ENCODE measurements at regions not wholly inside any gene's neighbourhood (a gene's known extent, or its start where the extent isn't known, plus 50 kb on each side); places are given as distances from the start of the nearest gene placed in this dataset.

DNA sequence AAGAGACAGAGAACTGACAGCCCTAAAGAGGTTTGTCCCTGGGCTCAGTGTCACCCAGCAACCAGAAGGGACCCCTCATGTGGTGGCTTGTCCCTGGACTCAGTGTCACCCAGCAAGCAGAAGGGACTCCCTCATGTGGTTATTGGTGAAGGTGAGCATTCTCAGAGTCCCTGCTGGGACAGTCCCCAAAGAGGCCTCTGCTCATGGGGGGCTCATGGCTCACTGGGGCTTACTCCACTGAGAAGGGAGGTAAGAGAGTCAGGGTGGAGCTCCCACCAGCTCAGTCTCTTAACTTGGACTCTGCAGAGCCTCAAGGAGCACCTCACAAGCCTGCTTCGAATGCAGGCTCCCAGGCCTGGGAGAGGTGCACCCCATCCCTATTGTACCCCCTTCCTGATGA is 145.2 kb upstream of the COPS8 start:
- no peaks in the 10 kb centered on the region for H3K36me3 Mint-ChIP-seq
- H3K27me3 Mint-ChIP-seq: peaks cover 2% of the 10 kb centered on the region
- H3K27ac Mint-ChIP-seq: no peak overlapping the region
- H3K4me1 Mint-ChIP-seq (ENCODE audit: low read depth): peaks cover 6% of the 10 kb centered on the region
- DNase-seq: no peak
- no peak overlapping the region for H3K4me3 Mint-ChIP-seq
- POLR2A ChIA-PET: no interaction called here
- CTCF ChIA-PET: no interaction called here
- H3K9me3 Mint-ChIP-seq: no peaks in the 10 kb centered on the region
- intact Hi-C loops (cut with micrococcal nuclease): no loop called here

- Mint-ChIP-seq H3K4me3 (no peak overlapping the region), H3K27ac (no peak overlapping the region)
- POLR2A ChIA-PET: no interaction called here
Measured at GRCh38 chr2:236940916-236941520, 144.7 kb upstream of the COPS8 start.

DNA sequence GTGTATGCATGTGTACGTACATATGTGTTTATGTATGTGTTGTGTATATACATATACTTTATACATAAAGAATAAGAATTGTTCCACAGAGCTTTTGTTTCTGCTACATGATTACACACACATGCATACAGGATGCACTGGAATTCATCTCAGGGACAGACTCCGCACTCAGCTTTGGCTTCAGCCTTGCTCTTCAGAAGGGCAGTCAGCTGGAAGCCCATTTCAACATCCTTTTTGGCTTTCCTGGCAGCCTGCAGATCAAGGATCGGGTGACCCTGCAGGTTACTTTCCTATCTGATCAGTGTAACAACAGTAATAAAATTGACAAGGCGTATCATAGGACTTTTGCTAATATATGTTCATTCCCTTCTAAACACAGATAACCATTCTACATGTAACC is 144.1 kb upstream of the COPS8 start:
- ChIA-PET CTCF (no interaction called here), POLR2A (no interaction called here)
- intact Hi-C loops (cut with micrococcal nuclease): no loop called here
- H3K9me3 Mint-ChIP-seq: no peaks in the 10 kb centered on the region
- H3K27ac Mint-ChIP-seq: no peak overlapping the region
- H3K36me3 Mint-ChIP-seq: no peaks in the 10 kb centered on the region
- peaks cover 2% of the 10 kb centered on the region for H3K27me3 Mint-ChIP-seq
- DNase-seq: no peak
- H3K4me1 Mint-ChIP-seq (ENCODE audit: low read depth): peaks cover 6% of the 10 kb centered on the region
- no peak overlapping the region for H3K4me3 Mint-ChIP-seq

More at GRCh38 chr2:236940916-236941520, 144.7 kb upstream of the COPS8 start:
- Mint-ChIP-seq H3K27me3 (peaks cover 2% of the 10 kb centered on the region), H3K36me3 (no peaks in the 10 kb centered on the region), H3K4me1 (ENCODE audit: low read depth) (peaks cover 6% of the 10 kb centered on the region), H3K9me3 (no peaks in the 10 kb centered on the region)
- intact Hi-C loops (cut with micrococcal nuclease): no loop called here
- CTCF ChIA-PET: no interaction called here
- no peak for DNase-seq

DNA sequence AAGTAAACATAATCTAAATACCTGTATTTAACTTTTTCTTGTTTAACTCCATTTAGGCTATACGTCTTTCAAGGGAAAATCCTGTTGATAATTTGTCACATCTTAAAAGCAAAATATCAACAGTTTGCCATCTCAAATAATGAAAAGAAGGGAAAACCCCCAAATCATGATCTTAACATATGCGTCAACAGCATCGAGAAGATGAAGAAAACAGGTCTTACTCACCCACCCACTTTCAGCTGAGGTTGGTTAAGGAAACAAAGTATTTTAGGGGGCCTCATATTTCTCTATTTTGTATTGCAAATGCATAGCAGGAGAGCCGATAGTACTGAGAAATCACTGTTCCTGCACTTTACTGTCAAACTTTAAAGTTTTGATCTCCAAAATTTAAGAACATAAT is 143.1 kb upstream of the COPS8 start:
- CTCF ChIA-PET: no interaction called here
- Mint-ChIP-seq H3K27me3 (peaks cover 2% of the 10 kb centered on the region), H3K4me3 (no peak overlapping the region), H3K4me1 (ENCODE audit: low read depth) (peaks cover 6% of the 10 kb centered on the region), H3K27ac (no peak overlapping the region), H3K36me3 (no peaks in the 10 kb centered on the region), H3K9me3 (no peaks in the 10 kb centered on the region)
- intact Hi-C loops (cut with micrococcal nuclease): loop anchor here (1.0 kb wide), 1 partner anchor 14 kb away; no protein-coding TSS in a partner anchor
- DNase-seq: no peak
- POLR2A ChIA-PET: interaction anchor here (1.0 kb wide), 1 partner anchor 14 kb away, joined by 4 read pairs; no protein-coding TSS in a partner anchor

- CTCF ChIA-PET: no interaction called here
- Mint-ChIP-seq H3K27me3 (peaks cover 2% of the 10 kb centered on the region), H3K4me3 (no peak overlapping the region), H3K9me3 (no peaks in the 10 kb centered on the region), H3K36me3 (no peaks in the 10 kb centered on the region), H3K4me1 (ENCODE audit: low read depth) (peaks cover 6% of the 10 kb centered on the region), H3K27ac (no peak overlapping the region)
- POLR2A ChIA-PET: interaction anchor here (1.0 kb wide), 1 partner anchor 13 kb away, joined by 4 read pairs; no protein-coding TSS in a partner anchor
- DNase-seq: no peak
- intact Hi-C loops (cut with micrococcal nuclease): no loop called here
Measured at GRCh38 chr2:236943068-236943467, 142.6 kb upstream of the COPS8 start.

GRCh38 chr2:236943841-236944513 is 141.7 kb upstream of the COPS8 start:
- DNase-seq: no peak
- ChIA-PET POLR2A (no interaction called here), CTCF (no interaction called here)
- H3K27me3 Mint-ChIP-seq: peaks cover 2% of the 10 kb centered on the region
- H3K4me1 Mint-ChIP-seq (ENCODE audit: low read depth): peaks cover 6% of the 10 kb centered on the region
- H3K27ac Mint-ChIP-seq: no peak overlapping the region
- no peak overlapping the region for H3K4me3 Mint-ChIP-seq
- intact Hi-C loops (cut with micrococcal nuclease): no loop called here
- no peaks in the 10 kb centered on the region for H3K9me3 Mint-ChIP-seq
- H3K36me3 Mint-ChIP-seq: no peaks in the 10 kb centered on the region

GRCh38 chr2:236944561-236944960 is 141.1 kb upstream of the COPS8 start:
- ChIA-PET POLR2A (no interaction called here), CTCF (no interaction called here)
- H3K4me1 Mint-ChIP-seq (ENCODE audit: low read depth): peaks cover 6% of the 10 kb centered on the region
- H3K4me3 Mint-ChIP-seq: no peak overlapping the region
- H3K36me3 Mint-ChIP-seq: no peaks in the 10 kb centered on the region
- intact Hi-C loops (cut with micrococcal nuclease): no loop called here
- no peak for DNase-seq
- no peak overlapping the region for H3K27ac Mint-ChIP-seq
- no peaks in the 10 kb centered on the region for H3K9me3 Mint-ChIP-seq
- H3K27me3 Mint-ChIP-seq: peaks cover 2% of the 10 kb centered on the region

GRCh38 chr2:236945431-236946016 is 140.2 kb upstream of the COPS8 start:
- CTCF ChIA-PET: no interaction called here
- no peak for DNase-seq
- peaks cover 2% of the 10 kb centered on the region for H3K27me3 Mint-ChIP-seq
- H3K4me1 Mint-ChIP-seq (ENCODE audit: low read depth): peaks cover 6% of the 10 kb centered on the region
- POLR2A ChIA-PET: no interaction called here
- H3K4me3 Mint-ChIP-seq: no peak overlapping the region
- no peak overlapping the region for H3K27ac Mint-ChIP-seq
- no peaks in the 10 kb centered on the region for H3K9me3 Mint-ChIP-seq
- intact Hi-C loops (cut with micrococcal nuclease): no loop called here
- H3K36me3 Mint-ChIP-seq: no peaks in the 10 kb centered on the region

DNA sequence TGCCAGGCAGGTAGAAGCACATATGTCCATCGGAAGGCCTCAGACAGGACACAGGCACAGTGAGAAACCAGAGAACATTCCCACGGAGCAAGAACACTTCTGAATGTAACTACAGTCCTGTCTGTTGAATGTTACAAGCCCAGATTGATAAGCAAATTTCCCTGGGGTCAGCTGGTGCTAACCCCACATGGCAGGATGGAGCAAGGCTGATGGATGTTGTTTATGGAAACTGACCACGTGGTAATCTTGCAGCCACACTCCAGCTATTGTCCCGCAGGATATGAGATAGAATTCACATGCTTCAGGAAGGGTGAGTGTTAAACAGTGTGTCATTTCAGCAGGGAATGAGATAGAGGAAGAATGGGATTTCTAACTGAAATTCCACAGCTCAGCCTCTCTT is 138.8 kb upstream of the COPS8 start:
- H3K27me3 Mint-ChIP-seq: no peaks in the 10 kb centered on the region
- intact Hi-C loops (cut with micrococcal nuclease): no loop called here
- H3K27ac Mint-ChIP-seq: no peak overlapping the region
- H3K4me1 Mint-ChIP-seq (ENCODE audit: low read depth): peaks cover 6% of the 10 kb centered on the region
- no peaks in the 10 kb centered on the region for H3K36me3 Mint-ChIP-seq
- ChIA-PET CTCF (interaction anchor here (1.4 kb wide), 1 partner anchor 9 kb away, joined by 3 read pairs; no protein-coding TSS in a partner anchor), POLR2A (interaction anchor here (1.1 kb wide), 1 partner anchor 9 kb away, joined by 3 read pairs; no protein-coding TSS in a partner anchor)
- no peak overlapping the region for H3K4me3 Mint-ChIP-seq
- DNase-seq: no peak
- H3K9me3 Mint-ChIP-seq: peaks cover 7% of the 10 kb centered on the region

DNA sequence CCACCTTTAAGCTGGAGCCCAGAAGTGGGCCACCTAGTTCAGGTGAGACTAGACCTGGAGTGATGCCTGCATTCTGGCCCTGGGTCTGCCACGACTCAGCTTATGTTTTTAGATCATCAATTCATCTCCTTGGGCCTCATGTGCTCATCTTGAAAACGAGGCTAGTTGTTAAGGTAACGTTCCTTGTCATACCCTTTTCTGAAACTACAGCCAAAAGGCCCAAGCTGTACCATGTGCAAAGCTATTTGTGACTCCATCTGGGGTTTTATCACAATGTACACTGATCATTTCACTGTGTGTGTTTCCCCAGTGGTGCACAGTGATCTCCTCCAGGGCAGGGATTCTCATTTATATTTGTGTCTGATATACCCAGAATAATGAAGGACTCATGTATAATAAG is 138.4 kb upstream of the COPS8 start:
- intact Hi-C loops (cut with micrococcal nuclease): no loop called here
- Mint-ChIP-seq H3K9me3 (peaks cover 10% of the 10 kb centered on the region), H3K4me1 (ENCODE audit: low read depth) (peaks cover 6% of the 10 kb centered on the region), H3K36me3 (no peaks in the 10 kb centered on the region), H3K27me3 (no peaks in the 10 kb centered on the region), H3K27ac (no peak overlapping the region), H3K4me3 (no peak overlapping the region)
- DNase-seq: no peak
- ChIA-PET POLR2A (interaction anchor here (1.1 kb wide), 1 partner anchor 9 kb away, joined by 3 read pairs; no protein-coding TSS in a partner anchor), CTCF (interaction anchor here (1.4 kb wide), 1 partner anchor 9 kb away, joined by 3 read pairs; no protein-coding TSS in a partner anchor)

- peaks cover 3% of the 10 kb centered on the region for H3K4me1 Mint-ChIP-seq (ENCODE audit: low read depth)
Measured at GRCh38 chr2:236947896-236948295, 137.8 kb upstream of the COPS8 start.

GRCh38 chr2:236949089-236949905 is 136.4 kb upstream of the COPS8 start:
- H3K27ac Mint-ChIP-seq: no peak overlapping the region
- POLR2A ChIA-PET: no interaction called here
- no peaks in the 10 kb centered on the region for H3K4me1 Mint-ChIP-seq (ENCODE audit: low read depth)
- peaks cover 10% of the 10 kb centered on the region for H3K9me3 Mint-ChIP-seq
- CTCF ChIA-PET: no interaction called here
- DNase-seq: no peak
- no peaks in the 10 kb centered on the region for H3K36me3 Mint-ChIP-seq
- no peak overlapping the region for H3K4me3 Mint-ChIP-seq
- intact Hi-C loops (cut with micrococcal nuclease): no loop called here
- no peaks in the 10 kb centered on the region for H3K27me3 Mint-ChIP-seq

More at GRCh38 chr2:236947896-236948295, 137.8 kb upstream of the COPS8 start:
- Mint-ChIP-seq H3K4me3 (no peak overlapping the region), H3K9me3 (peaks cover 10% of the 10 kb centered on the region), H3K27me3 (no peaks in the 10 kb centered on the region), H3K36me3 (no peaks in the 10 kb centered on the region), H3K27ac (no peak overlapping the region)
- intact Hi-C loops (cut with micrococcal nuclease): no loop called here
- ChIA-PET POLR2A (no interaction called here), CTCF (interaction anchor here (1.4 kb wide), 1 partner anchor 8 kb away, joined by 3 read pairs; no protein-coding TSS in a partner anchor)
- DNase-seq: no peak
